ENCODE measurements at regions not wholly inside any gene's neighbourhood (a gene's known extent, or its start where the extent isn't known, plus 50 kb on each side); places are given as distances from the start of the nearest gene placed in this dataset.
"Not testable (repeated sequence)": the region's sequence is repeated elsewhere in the genome, so short reads cannot be mapped to it uniquely, and the experiment has no call there.

DNA sequence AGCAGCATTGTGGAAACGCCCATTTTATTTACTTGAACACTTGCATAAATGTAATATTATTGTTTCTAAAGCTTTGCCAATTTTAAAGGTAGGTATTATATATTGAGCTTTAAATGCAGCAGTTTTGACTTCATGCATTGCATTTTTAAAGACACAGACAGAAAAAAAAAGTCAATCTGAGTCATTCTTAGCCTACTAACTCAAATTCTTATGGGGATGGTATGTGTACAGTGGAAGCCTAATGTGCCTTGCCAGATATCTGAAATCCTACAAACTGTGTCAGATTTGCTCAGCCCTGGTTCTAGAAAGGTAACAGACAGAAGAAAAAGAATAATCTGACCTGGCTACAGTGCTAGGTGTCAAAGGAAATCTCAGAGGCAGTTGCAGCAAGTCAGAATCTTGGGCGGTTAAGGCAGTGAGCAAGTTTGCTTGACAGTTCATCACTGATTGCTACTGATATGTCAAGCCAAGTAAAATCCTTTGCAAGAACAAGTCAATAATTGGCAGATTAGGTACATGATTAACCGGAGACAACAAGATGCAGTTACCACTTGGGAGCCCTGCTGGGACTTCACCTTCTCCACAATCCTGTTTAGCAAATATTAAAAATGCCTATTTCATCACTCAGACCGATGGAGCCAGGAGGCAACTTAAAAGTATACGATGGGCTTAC is 224.8 kb upstream of the WWC1 start:
- intact Hi-C loops (cut with micrococcal nuclease): no loop called here

DNA sequence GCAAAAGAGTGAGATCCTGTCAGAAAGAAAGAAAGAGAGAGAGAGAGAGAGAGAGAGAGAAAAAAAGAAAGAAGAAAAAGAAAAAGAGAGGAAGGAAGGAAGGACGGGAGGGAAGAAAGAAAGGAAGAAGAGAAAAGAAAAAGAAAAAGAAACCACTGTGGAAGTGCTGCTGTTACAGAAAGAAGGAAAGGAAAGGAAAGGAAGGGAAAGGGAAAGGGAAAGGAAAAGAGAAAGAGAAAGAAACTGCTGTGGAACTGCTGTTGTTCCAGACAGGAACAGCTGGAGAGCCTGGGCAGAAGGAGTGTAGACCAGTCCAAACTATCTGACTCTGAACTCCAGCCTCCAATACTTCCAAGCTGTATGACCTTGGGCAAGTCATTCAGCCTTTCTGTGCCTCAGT is 220.7 kb upstream of the WWC1 start:
- intact Hi-C loops (cut with micrococcal nuclease): no loop called here

DNA sequence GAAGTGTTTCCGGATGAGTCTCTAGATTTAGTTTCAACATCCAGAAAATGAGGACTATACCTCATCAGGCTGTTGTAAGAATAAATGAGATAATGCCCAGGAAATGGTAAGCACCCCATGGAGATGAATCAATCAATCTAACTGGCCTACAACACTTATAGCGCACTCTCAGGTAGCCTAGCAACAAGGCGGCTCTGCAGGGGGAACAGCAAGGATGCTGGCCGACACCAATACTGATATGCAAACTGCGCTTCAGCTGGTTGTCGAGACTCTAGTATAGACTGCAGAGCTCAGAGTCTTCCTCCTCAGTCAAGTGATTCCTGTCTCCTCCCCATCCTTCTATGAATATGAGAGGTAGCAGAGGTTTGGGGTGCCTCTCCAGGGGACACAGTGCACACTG is 218.8 kb upstream of the WWC1 start:
- intact Hi-C loops (cut with micrococcal nuclease): no loop called here

DNA sequence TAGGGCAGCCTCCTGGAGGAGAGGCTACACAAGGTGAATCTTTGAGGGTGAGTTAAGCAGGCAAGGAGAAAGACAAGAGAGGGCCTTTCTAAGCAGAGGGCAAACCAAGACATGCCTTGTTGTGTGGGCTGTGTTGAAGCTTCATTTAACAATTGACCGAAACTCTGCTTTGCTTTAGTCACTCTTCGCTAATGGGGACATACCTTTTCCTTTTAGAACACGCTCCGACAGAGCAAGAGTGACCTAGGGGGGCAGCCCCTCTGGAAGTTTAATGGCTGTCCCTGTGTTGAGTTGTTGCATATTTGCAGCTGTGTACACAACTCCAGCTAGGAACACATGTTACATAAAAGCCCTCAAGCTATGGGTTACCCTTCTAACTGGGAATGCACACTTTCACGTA is 218.1 kb upstream of the WWC1 start:
- intact Hi-C loops (cut with micrococcal nuclease): no loop called here

DNA sequence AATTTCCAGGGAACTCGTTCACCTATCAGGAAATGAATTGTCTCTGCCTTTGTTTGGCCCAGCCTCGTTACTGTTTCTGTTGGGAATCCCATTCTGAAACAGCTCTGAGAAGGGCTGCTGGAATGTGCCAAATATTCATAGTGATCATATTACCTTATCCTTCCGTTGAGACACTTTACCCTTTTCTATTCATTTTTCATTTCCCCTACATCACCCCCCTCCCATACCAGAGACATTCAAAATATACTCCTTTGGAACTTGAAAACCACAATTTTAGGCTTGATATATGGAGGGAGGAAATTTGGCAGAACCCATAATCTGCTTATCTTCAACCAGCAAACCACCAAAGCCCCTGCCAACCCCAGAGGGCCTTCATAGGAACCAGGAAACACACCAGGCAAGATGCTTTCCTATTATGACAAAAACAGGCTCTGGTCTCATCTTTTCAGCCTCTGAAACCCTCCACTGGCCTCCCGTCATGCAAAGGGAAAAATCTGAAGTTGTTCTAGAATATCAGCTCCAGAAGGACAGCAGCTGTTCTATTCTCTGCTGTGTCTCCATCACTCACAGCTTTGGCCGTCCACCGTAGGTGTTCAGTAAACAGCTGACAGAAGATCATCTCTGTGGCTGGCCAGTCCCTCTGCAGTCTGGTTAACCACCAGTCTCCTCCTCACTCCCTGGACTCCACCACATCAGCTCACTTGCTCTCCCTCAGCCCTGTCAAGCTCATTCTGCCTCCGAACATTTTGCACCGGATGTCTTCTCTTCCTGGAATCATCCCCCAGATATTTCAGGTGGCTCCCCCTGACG is 217.2 kb upstream of the WWC1 start:
- intact Hi-C loops (cut with micrococcal nuclease): no loop called here

- intact Hi-C loops (cut with micrococcal nuclease): no loop called here
These were observed 216.1 kb upstream of the WWC1 start for GRCh38 chr5:168075387-168075786.

DNA sequence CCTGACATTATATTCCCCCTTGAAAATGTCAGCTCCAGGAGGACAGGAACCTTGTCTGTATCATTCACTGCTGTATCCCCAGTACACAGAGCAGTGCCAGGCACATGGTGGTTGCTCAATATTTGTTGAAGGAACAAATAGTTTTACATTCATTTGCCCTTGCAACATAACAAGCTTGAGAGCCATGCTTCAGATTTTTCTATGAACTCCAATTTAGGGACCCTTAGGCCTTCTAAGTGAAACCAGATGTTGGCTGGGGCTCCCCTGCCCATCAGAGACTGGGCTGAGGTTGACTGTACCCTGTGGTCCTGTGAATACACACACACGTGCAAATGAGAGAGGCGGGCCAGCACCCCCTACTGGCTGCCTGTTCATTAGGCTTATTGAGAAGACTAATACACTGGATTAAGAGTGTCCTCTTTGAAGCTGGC is 214.9 kb upstream of the WWC1 start:
- intact Hi-C loops (cut with micrococcal nuclease): loop anchor here (2.0 kb wide), 1 partner anchor 354 kb away; no protein-coding TSS in a partner anchor

DNA sequence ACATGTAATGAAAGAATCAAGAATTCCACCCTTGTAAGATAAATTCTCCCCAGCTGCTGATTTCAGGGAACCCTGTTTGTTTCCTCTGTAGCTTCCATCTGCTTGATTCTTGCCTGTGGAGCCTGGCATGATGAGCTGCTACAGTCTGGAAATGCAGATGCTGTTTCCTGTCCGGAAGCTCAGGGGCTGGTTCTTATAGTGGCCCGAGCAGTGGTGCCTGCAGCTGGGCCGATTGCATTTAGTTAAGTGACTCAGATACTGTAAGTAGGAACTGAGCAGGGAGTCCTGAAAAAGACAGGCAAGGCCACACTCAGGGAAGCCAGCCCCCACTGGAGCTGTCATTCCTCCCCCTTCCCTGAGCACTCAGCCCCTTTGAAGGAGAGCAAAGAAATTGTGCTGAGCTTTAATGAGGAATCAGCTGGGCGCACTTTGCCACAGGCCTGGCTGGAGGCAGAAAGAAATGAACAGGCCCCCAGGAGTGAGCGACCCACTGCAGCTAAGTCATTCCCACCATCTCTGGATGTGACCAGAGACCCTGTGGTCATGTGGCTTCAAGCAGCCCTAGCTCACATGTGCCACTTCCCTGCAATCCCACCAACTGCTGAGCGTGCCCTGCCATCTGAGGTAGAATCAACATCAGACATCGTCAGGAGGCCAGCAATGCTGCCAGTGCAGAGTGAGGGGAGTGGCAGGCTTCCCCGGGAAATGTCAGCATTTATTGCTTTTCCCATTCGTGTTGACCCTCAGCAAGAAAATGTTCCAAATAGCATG is 206.0 kb upstream of the WWC1 start:
- intact Hi-C loops (cut with micrococcal nuclease): no loop called here

GRCh38 chr5:168086104-168086610 is 205.3 kb upstream of the WWC1 start:
- intact Hi-C loops (cut with micrococcal nuclease): no loop called here

GRCh38 chr5:168086746-168087145 is 204.7 kb upstream of the WWC1 start:
- intact Hi-C loops (cut with micrococcal nuclease): no loop called here

- intact Hi-C loops (cut with micrococcal nuclease): no loop called here
These were observed 202.9 kb upstream of the WWC1 start for GRCh38 chr5:168088410-168089173.

DNA sequence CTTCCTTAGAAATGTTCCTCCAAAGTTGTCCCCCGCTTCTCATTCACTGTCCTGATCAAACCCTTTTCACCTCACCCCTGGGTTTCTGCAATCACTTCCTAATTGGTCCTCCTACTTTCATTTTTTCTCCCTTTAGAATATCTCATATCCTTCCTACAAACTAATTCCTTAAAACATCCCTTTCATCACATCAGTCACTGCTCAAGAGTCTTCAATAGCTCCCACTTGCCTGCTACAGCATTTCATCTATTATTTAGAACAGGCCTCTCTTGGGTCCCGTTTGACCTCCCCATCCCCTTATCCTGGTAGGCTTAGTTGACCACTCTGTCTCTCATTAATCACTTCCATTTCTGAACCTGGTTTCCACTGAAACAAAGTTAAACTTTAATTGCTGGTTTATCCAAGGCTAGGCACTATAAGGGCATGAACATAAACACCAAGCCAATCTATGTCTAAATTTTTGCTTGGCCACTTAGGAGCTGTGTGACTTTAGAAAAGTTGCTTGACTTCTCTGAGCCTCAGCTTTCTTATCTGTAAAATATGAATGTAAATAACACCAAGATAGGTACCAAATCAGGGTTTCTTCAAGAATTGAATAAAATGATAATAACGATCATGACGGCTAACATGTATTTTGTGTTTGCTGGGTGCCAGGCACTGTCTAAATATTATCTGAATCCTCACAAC is 202.1 kb upstream of the WWC1 start:
- intact Hi-C loops (cut with micrococcal nuclease): no loop called here

DNA sequence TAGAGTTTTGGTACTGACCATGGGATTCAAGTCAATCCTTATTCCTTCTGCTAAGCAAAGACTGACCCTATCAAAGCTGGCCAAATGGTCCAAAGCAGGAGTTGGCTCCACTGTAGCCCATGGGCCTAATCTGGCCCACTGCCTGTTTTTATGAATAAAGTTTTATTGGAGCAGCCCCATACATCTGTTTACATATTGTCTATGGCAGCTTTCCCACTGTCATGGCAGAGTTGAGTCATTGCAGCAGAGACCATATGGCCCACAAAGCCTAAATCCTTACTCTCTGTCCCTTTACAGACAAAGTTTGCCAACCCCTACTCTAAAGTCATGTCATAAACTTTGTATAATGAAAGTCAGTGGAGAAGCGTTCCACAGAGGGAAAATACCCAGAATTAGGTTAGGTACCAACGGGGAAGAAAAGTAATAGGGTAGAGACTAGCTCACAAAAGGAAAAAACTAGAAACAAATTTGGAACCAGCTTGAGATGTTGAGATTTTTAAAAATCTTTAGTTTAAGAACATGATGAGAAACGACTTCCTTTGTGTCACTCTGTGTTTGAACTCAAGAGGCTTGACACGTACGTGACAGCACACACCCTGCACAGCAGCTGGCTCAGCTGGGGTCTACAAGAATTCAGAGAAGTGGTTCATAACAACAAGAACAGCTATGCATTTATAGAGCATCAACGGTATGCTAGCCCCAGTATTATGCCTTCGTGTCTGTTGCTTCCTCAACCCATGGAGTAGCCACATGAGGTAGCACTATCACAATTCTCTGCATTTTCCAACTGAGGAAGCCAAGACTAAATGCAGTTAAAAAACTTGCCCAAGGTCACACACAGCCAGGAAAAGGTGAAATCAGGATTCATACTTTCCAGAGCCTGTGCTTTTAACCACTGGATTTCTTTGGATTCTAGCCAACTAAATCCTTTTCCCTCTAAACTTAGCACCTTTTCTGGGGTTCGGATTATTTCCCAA is 198.9 kb upstream of the WWC1 start:
- intact Hi-C loops (cut with micrococcal nuclease): no loop called here

GRCh38 chr5:168093200-168093910 is 198.1 kb upstream of the WWC1 start:
- intact Hi-C loops (cut with micrococcal nuclease): no loop called here

GRCh38 chr5:168096525-168096924 is 194.9 kb upstream of the WWC1 start:
- intact Hi-C loops (cut with micrococcal nuclease): no loop called here

DNA sequence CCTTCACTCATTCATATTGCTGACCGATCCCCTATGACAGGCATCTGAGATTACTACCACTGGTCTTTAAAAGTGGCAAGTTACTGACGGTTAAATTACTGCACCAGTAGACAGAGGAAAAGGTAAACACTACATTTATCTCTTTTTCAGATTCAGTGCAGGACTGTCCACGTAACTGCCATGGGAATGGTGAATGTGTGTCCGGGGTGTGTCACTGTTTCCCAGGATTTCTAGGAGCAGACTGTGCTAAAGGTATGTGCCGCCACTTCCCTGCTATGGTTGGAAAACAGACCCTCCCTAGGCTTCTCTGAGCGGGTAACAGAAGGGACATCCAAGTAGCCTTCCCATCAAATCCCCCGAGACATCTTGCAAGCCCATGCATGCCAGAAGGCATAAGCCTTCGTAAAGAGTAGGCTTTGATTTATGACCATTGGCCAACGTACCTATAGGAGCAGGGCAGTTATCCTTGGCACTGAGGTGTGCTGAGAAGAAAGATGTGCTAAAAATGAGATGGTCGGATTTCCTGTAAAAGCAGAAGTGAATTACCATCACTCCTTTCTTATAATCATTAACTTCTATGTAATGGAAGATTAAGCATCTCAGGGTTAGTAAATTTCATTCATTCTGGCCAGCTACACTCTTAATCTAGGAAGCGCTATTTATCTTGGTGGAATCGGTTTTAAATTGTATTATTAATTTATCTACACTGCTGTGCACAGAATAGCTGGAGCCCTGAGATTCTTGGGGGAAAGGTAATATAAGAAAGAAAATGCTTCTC is 193.4 kb upstream of the WWC1 start:
- intact Hi-C loops (cut with micrococcal nuclease): no loop called here

DNA sequence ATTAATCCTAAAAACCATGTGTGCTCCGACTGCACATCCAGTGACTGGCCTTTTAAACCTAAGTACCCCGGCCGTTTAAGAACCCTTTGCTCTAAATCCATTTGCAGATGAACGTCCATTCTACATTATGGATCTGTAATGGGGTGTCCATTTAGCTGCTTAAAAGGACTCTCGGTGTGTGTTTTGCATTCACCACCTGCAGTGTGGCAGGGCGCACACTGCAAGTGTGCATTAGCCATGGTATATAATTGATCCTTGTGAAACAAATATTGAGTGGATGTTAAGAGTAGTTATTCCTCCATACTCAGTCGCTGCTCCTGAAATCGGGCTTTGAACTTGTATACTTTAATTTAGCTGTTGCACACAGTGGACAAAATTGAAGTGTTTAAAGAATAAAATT is 190.1 kb upstream of the WWC1 start:
- intact Hi-C loops (cut with micrococcal nuclease): no loop called here

DNA sequence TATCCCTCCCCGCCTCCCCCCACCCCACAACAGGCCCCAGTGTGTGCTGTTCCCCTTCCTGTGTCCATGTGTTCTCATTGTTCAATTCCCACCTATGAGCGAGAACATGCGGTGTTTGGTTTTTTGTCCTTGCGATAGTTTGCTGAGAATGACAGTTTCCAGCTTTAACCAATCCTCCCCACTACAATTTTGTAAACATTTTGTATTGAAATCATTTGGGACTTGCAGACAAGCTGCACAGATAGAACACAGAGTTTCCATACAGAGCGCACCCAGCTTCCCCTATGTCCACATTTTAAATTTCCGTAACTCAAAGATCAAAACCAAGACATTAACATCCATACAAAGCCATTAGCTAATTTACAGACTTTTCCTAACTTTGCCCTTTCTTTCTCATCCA is 188.4 kb upstream of the WWC1 start:
- intact Hi-C loops (cut with micrococcal nuclease): not testable (repeated sequence)

All from T-helper 1 cell treated with Interleukin-12 subunit alpha and Interleukin-12 subunit beta and Interleukin-4 antibody, amounts not matched to agents 30 ng/mL and 1 ng/mL, for 36 hours (primary cell).